GM13977 (cell line): ENCODE measurements at regions not wholly inside any gene's neighbourhood (a gene's known extent, or its start where the extent isn't known, plus 50 kb on each side); places are given as distances from the start of the nearest gene placed in this dataset.

Source experiments
- DNase-seq: peaks from one replicate; pipeline ENCODE4 v3.0.0; 2012; ENCODE audit warnings: low spot score
- CTCF ChIP-seq: IDR thresholded peaks from 2 replicates; pipeline ENCODE4 v1.5.1; 2012; ENCODE audit warnings: mild to moderate bottlenecking, control low read depth; ENCODE audit not compliant: insufficient read depth; ENCODE audit errors: extremely low read depth, missing control alignments
- in situ Hi-C: fragments of 300-500 bp; cut with MboI; formaldehyde crosslinking; loops from one replicate; pipeline ENCODE4 v1.12.0; 2022; ENCODE audit warnings: low sequenced_read_pairs, low pct_unique_long_range_greater_than_20kb, mixed read lengths, inconsistent platforms; ENCODE audit not compliant: unreplicated experiment

GRCh38 chr5:149435660-149436059 is 56.6 kb upstream of the IL17B start:
- no peak for TF ChIP-seq CTCF
- in situ Hi-C loops = no loop called here
- no peak for DNase-seq

- DNase-seq = no peak
- in situ Hi-C loops = no loop called here
- TF ChIP-seq CTCF = no peak
Measured at GRCh38 chr5:149435015-149435376, 55.9 kb upstream of the IL17B start.

GRCh38 chr5:149434162-149435014 is 55.3 kb upstream of the IL17B start:
- DNase-seq = peak; percentile 78
- peak; percentile 77 for TF ChIP-seq CTCF
- in situ Hi-C loops = no loop called here

GRCh38 chr5:149433524-149434131 is 54.5 kb upstream of the IL17B start:
- in situ Hi-C loops = no loop called here
- DNase-seq = no peak
- TF ChIP-seq CTCF = no peak

- no peak for DNase-seq
- TF ChIP-seq CTCF = no peak
- in situ Hi-C loops = no loop called here
Measured at GRCh38 chr5:149432911-149433401, 53.9 kb upstream of the IL17B start.

- DNase-seq = no peak
- in situ Hi-C loops = no loop called here
- no peak for TF ChIP-seq CTCF
Measured at GRCh38 chr5:149432376-149432775, 53.3 kb upstream of the IL17B start.
